Trophoblast cell (in vitro differentiated cells and primary cell): ENCODE measurements at regions not wholly inside any gene's neighbourhood (a gene's known extent, or its start where the extent isn't known, plus 50 kb on each side); places are given as distances from the start of the nearest gene placed in this dataset.

Source experiments
- DNase-seq, 2 donors: peaks; one replicate each; pipeline ENCODE4 v3.0.0-alpha.2; 2016
- H2AFZ ChIP-seq: 2 replicates; pipeline ENCODE4 v1.6.1; 2013; ENCODE audit warnings: low read length, moderate library complexity, mild to moderate bottlenecking; ENCODE audit not compliant: insufficient read depth, poor library complexity
- H2AK5ac ChIP-seq: 2 replicates; pipeline ENCODE4 v1.6.1; 2013; ENCODE audit warnings: mild to moderate bottlenecking, low read length
- H2BK120ac ChIP-seq: 2 replicates; pipeline ENCODE4 v1.6.1; 2013; ENCODE audit warnings: low read length, mild to moderate bottlenecking, moderate library complexity; ENCODE audit not compliant: insufficient read depth, poor library complexity
- H2BK12ac ChIP-seq: 2 replicates; pipeline ENCODE4 v1.6.1; 2013; ENCODE audit warnings: mild to moderate bottlenecking, low read length, moderate library complexity
- H2BK5ac ChIP-seq: 2 replicates; pipeline ENCODE4 v1.6.1; 2013; ENCODE audit warnings: low read length, low read depth, moderate library complexity, mild to moderate bottlenecking; ENCODE audit not compliant: poor library complexity
- H3K14ac ChIP-seq: 2 replicates; pipeline ENCODE4 v1.6.1; 2013; ENCODE audit warnings: mild to moderate bottlenecking, low read length
- H3K18ac ChIP-seq: 2 replicates; pipeline ENCODE4 v1.6.1; 2013; ENCODE audit warnings: mild to moderate bottlenecking, low read length
- H3K23ac ChIP-seq: 2 replicates; pipeline ENCODE4 v1.6.1; 2013; ENCODE audit warnings: low read length
- H3K27ac ChIP-seq: 2 replicates; pipeline ENCODE4 v1.5.1; 2013; ENCODE audit warnings: low read depth, mild to moderate bottlenecking, inconsistent platforms, low read length, moderate library complexity
- H3K27me3 ChIP-seq: 2 replicates; pipeline ENCODE4 v1.6.1; 2013; ENCODE audit warnings: inconsistent platforms, mild to moderate bottlenecking, low read length, moderate library complexity; ENCODE audit not compliant: insufficient read depth
- H3K36me3 ChIP-seq, 2 experiments: 1 replicate in 1 of 2; 2 replicates in 1 of 2; pipeline ENCODE4 v1.6.1; 2013; ENCODE audit warnings: low read length in 2 of 2, mild to moderate bottlenecking in 2 of 2, moderate library complexity in 1 of 2; ENCODE audit not compliant: insufficient read depth in 2 of 2, control insufficient read depth in 1 of 2
- H3K4ac ChIP-seq: 2 replicates; pipeline ENCODE4 v1.6.1; 2013; ENCODE audit warnings: low read depth, mild to moderate bottlenecking, low read length, moderate library complexity
- H3K4me1 ChIP-seq, 2 experiments: 1 replicate in 1 of 2; 2 replicates in 1 of 2; pipeline ENCODE4 v1.6.1; 2013; ENCODE audit warnings: low read length in 2 of 2, mild to moderate bottlenecking in 2 of 2, moderate library complexity in 1 of 2; ENCODE audit not compliant: insufficient read depth in 2 of 2, control insufficient read depth in 1 of 2
- H3K4me2 ChIP-seq: 2 replicates; pipeline ENCODE4 v1.6.1; 2013; ENCODE audit warnings: inconsistent platforms, mild to moderate bottlenecking, low read length, moderate library complexity
- H3K4me3 ChIP-seq: 2 replicates; pipeline ENCODE4 v1.5.1; 2013; ENCODE audit warnings: mild to moderate bottlenecking, low read depth, low read length, inconsistent platforms
- H3K79me1 ChIP-seq: one replicate; pipeline ENCODE4 v1.6.1; 2013; ENCODE audit warnings: low read length
- H3K79me2 ChIP-seq: 2 replicates; pipeline ENCODE4 v1.6.1; 2013; ENCODE audit warnings: low read length, mild to moderate bottlenecking; ENCODE audit not compliant: control insufficient read depth, insufficient read depth, poor library complexity
- H3K9ac ChIP-seq: 2 replicates; pipeline ENCODE4 v1.6.1; 2013; ENCODE audit warnings: mild to moderate bottlenecking, low read length
- H3K9me3 ChIP-seq: 2 replicates; pipeline ENCODE4 v1.6.1; 2013; ENCODE audit warnings: low read depth, mild to moderate bottlenecking, control low read depth, inconsistent platforms, low read length; ENCODE audit not compliant: insufficient read depth
- H4K12ac ChIP-seq: 2 replicates; pipeline ENCODE4 v1.6.1; 2013; ENCODE audit warnings: low read depth, mild to moderate bottlenecking, low read length, moderate library complexity
- H4K8ac ChIP-seq: 2 replicates; pipeline ENCODE4 v1.6.1; 2013; ENCODE audit warnings: low read depth, mild to moderate bottlenecking, low read length, moderate library complexity
- H4K91ac ChIP-seq: one replicate; pipeline ENCODE4 v1.6.1; 2013; ENCODE audit warnings: low read depth, mild to moderate bottlenecking, low read length, moderate library complexity
- WGBS: extraction: QIAGEN DNeasy Blood & Tissue Kit; methylation state at CpG from one replicate; pipeline ENCODE4 v1.1.7; 2013; ENCODE audit warnings: missing lambda C conversion rate; ENCODE audit not compliant: insufficient read length, insufficient coverage; ENCODE audit errors: extremely low coverage; 5-methylcytosine and 5-hydroxymethylcytosine counted together

GRCh38 chr18:27449104-27449503 is 264.0 kb upstream of the CHST9 start:
- Histone ChIP-seq H3K23ac (no peak overlapping the region), H2BK5ac (no peak overlapping the region), H3K9me3 (peaks cover 4% of the 10 kb centered on the region), H4K91ac (no peak overlapping the region), H3K4ac (no peak overlapping the region), H3K14ac (no peak overlapping the region), H2AK5ac (no peak overlapping the region), H2BK12ac (no peak overlapping the region), H3K79me1 (no peaks in the 10 kb centered on the region), H4K12ac (no peak overlapping the region), H3K36me3 (no peaks in the 10 kb centered on the region), H3K4me1 (no peaks in the 10 kb centered on the region), H2BK120ac (no peak overlapping the region), H3K27ac (no peak overlapping the region), H3K4me2 (no peak overlapping the region), H3K79me2 (no peaks in the 10 kb centered on the region), H3K27me3 (no peaks in the 10 kb centered on the region), H3K9ac (no peak overlapping the region), H2AFZ (no peak overlapping the region), H3K4me3 (no peak overlapping the region), H3K18ac (no peak overlapping the region), H4K8ac (no peak overlapping the region)
- WGBS, result no CpG with 5 or more reads among the region's 7 CpGs
- DNase-seq, result no peak

DNA sequence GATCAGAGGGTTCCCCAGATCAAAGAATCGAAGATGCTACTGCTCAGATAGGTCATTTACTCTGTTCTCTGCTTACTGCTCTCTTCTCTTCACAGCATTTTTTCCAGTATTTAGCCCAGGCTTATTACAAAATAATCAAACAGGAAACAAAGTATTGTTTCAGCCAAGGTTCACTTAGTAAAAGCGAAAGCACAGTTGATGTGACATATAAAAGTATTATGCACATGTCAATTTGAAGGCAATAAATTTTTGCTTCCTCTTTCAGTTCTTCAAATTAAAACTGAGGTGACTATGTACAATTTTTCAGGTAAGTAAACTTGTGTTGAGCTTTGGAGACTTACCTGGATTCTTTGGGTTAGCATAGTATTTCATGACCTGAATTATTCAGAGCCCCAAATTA is 262.8 kb upstream of the CHST9 start:
- Histone ChIP-seq H3K23ac (no peak overlapping the region), H3K79me1 (no peaks in the 10 kb centered on the region), H2AFZ (no peak overlapping the region), H3K27me3 (no peaks in the 10 kb centered on the region), H4K12ac (no peak overlapping the region), H2BK12ac (no peak overlapping the region), H3K9me3 (no peaks in the 10 kb centered on the region), H3K18ac (no peak overlapping the region), H2BK5ac (no peak overlapping the region), H3K79me2 (no peaks in the 10 kb centered on the region), H3K4ac (no peak overlapping the region), H3K36me3 (no peaks in the 10 kb centered on the region), H3K27ac (no peak overlapping the region), H4K91ac (no peak overlapping the region), H2BK120ac (no peak overlapping the region), H2AK5ac (no peak overlapping the region), H3K4me2 (no peak overlapping the region), H3K4me3 (no peak overlapping the region), H3K9ac (no peak overlapping the region), H4K8ac (no peak overlapping the region), H3K4me1 (no peaks in the 10 kb centered on the region), H3K14ac (no peak overlapping the region)
- no CpG with 5 or more reads among the region's 2 CpGs for WGBS
- no peak for DNase-seq

GRCh38 chr18:27447451-27447881 is 262.4 kb upstream of the CHST9 start:
- Histone ChIP-seq H3K79me2 (no peaks in the 10 kb centered on the region), H2AK5ac (no peak overlapping the region), H3K23ac (no peak overlapping the region), H2AFZ (no peak overlapping the region), H3K4me3 (no peak overlapping the region), H4K12ac (no peak overlapping the region), H3K79me1 (no peaks in the 10 kb centered on the region), H3K14ac (no peak overlapping the region), H3K4me2 (no peak overlapping the region), H3K36me3 (no peaks in the 10 kb centered on the region), H3K27ac (no peak overlapping the region), H3K27me3 (no peaks in the 10 kb centered on the region), H2BK12ac (no peak overlapping the region), H3K4ac (no peak overlapping the region), H3K9me3 (no peaks in the 10 kb centered on the region), H4K91ac (no peak overlapping the region), H3K9ac (no peak overlapping the region), H3K18ac (no peak overlapping the region), H4K8ac (no peak overlapping the region), H3K4me1 (no peaks in the 10 kb centered on the region), H2BK120ac (no peak overlapping the region), H2BK5ac (no peak overlapping the region)
- WGBS, result no CpG with 5 or more reads among the region's 5 CpGs
- DNase-seq, result no peak

GRCh38 chr18:27430595-27430994 is 245.5 kb upstream of the CHST9 start:
- Histone ChIP-seq H4K12ac (no peak overlapping the region), H3K9me3 (no peaks in the 10 kb centered on the region), H4K8ac (no peak overlapping the region), H2AFZ (no peak overlapping the region), H3K27me3 (no peaks in the 10 kb centered on the region), H2BK120ac (no peak overlapping the region), H3K9ac (no peak overlapping the region), H3K4me3 (no peak overlapping the region), H3K27ac (no peak overlapping the region), H3K4ac (no peak overlapping the region), H3K4me1 (no peaks in the 10 kb centered on the region), H3K18ac (no peak overlapping the region), H2AK5ac (no peak overlapping the region), H3K79me2 (no peaks in the 10 kb centered on the region), H3K4me2 (no peak overlapping the region), H3K79me1 (no peaks in the 10 kb centered on the region), H4K91ac (no peak overlapping the region), H2BK5ac (no peak overlapping the region), H3K23ac (no peak overlapping the region), H3K14ac (no peak overlapping the region), H3K36me3 (no peaks in the 10 kb centered on the region), H2BK12ac (no peak overlapping the region)
- WGBS, result no CpG with 5 or more reads among the region's 2 CpGs
- DNase-seq, result no peak
